Loucy (cell line): ENCODE measurements at regions not wholly inside any gene's neighbourhood (a gene's known extent, or its start where the extent isn't known, plus 50 kb on each side); places are given as distances from the start of the nearest gene placed in this dataset.

Experiments used
- EZH2phosphoT487 ChIP-seq: fragments of 200-600 bp; IDR thresholded peaks from 2 replicates; pipeline ENCODE4 v1.6.1; 2018; ENCODE audit warnings: antibody characterized with exemption, mild to moderate bottlenecking, moderate library complexity, borderline replicate concordance
- TF ChIP-seq, protein P1 (sequence below): fragments of 200-600 bp; sonication (generic); conservative IDR thresholded peaks from 2 replicates; pipeline ENCODE4 v1.5.1; 2014; ENCODE audit warnings: mild to moderate bottlenecking, antibody characterized with exemption, low read length

DNA sequence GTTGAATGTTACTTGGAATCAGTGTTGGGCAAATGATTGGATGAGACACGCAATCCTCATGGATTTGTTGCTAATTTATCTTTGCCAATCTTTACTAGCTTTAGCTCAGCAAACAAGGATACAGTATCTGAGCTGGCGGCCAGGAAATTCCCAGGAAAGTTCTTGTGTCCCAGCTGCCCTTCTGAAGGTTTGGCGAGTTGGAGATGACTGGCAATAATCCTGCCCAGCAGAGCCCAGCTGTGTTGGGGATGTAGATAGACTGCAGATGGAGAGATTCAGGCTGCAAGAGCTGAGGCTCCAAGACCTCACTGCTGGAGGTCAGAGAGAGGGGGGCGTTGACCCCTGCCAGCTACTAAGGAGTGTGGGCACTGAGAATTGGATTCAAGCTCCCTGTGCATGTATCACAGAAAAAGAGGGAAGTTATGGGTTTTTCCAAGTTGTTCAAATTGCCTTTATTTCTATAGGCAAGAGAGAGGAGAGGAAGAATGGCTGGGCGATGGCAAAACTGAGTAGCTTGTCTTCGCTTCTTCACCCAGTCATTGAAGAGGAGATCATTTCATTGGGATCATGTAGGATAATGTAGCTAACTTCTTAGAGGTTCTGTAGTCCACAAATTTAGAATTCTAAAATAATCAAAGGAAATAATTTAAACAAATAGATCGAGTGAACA, 506.8 kb upstream of the LRATD1 start:
- no peak for TF ChIP-seq EZH2phosphoT487
- TF ChIP-seq, protein P1, sequence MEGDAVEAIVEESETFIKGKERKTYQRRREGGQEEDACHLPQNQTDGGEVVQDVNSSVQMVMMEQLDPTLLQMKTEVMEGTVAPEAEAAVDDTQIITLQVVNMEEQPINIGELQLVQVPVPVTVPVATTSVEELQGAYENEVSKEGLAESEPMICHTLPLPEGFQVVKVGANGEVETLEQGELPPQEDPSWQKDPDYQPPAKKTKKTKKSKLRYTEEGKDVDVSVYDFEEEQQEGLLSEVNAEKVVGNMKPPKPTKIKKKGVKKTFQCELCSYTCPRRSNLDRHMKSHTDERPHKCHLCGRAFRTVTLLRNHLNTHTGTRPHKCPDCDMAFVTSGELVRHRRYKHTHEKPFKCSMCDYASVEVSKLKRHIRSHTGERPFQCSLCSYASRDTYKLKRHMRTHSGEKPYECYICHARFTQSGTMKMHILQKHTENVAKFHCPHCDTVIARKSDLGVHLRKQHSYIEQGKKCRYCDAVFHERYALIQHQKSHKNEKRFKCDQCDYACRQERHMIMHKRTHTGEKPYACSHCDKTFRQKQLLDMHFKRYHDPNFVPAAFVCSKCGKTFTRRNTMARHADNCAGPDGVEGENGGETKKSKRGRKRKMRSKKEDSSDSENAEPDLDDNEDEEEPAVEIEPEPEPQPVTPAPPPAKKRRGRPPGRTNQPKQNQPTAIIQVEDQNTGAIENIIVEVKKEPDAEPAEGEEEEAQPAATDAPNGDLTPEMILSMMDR: no peak
